ENCODE measurements at regions not wholly inside any gene's neighbourhood (a gene's known extent, or its start where the extent isn't known, plus 50 kb on each side); places are given as distances from the start of the nearest gene placed in this dataset.
"Not testable (repeated sequence)": the region's sequence is repeated elsewhere in the genome, so short reads cannot be mapped to it uniquely, and the experiment has no call there.

GRCh38 chr2:138221358-138221757 is 257.1 kb downstream of the HNMT start:
- DNase-seq (ENCODE audit: low spot score): no peak

GRCh38 chr2:138223319-138223718 is 259.0 kb downstream of the HNMT start:
- no peak for DNase-seq (ENCODE audit: low spot score)

GRCh38 chr2:138227195-138227594 is 262.9 kb downstream of the HNMT start:
- no peak for DNase-seq (ENCODE audit: low spot score)

GRCh38 chr2:138228101-138228500 is 263.8 kb downstream of the HNMT start:
- DNase-seq (ENCODE audit: low spot score): no peak

- no peak for DNase-seq (ENCODE audit: low spot score)
Measured at GRCh38 chr2:138234265-138234664, 267.3 kb upstream of the SPOPL start.

- DNase-seq (ENCODE audit: low spot score): no peak
Measured at GRCh38 chr2:138235041-138235440, 266.5 kb upstream of the SPOPL start.

GRCh38 chr2:138236142-138236541 is 265.4 kb upstream of the SPOPL start:
- DNase-seq (ENCODE audit: low spot score): no peak

- DNase-seq (ENCODE audit: low spot score): no peak
Measured at GRCh38 chr2:138237667-138238384, 263.7 kb upstream of the SPOPL start.

GRCh38 chr2:138238908-138239307 is 262.7 kb upstream of the SPOPL start:
- DNase-seq (ENCODE audit: low spot score): no peak

GRCh38 chr2:138239902-138240491 is 261.6 kb upstream of the SPOPL start:
- no peak for DNase-seq (ENCODE audit: low spot score)

GRCh38 chr2:138243372-138243771 is 258.2 kb upstream of the SPOPL start:
- DNase-seq (ENCODE audit: low spot score): no peak

- DNase-seq (ENCODE audit: low spot score): no peak
Measured at GRCh38 chr2:138244501-138244925, 257.1 kb upstream of the SPOPL start.

GRCh38 chr2:138245310-138245709 is 256.3 kb upstream of the SPOPL start:
- no peak for DNase-seq (ENCODE audit: low spot score)

- DNase-seq (ENCODE audit: low spot score): no peak
Measured at GRCh38 chr2:138247302-138247701, 254.3 kb upstream of the SPOPL start.

- DNase-seq (ENCODE audit: low spot score): no peak
Measured at GRCh38 chr2:138249207-138249606, 252.4 kb upstream of the SPOPL start.

- not testable (repeated sequence) for DNase-seq (ENCODE audit: low spot score)
Measured at GRCh38 chr2:138250843-138251320, 250.7 kb upstream of the SPOPL start.

- DNase-seq (ENCODE audit: low spot score): no peak
Measured at GRCh38 chr2:138252587-138252986, 249.0 kb upstream of the SPOPL start.

- no peak for DNase-seq (ENCODE audit: low spot score)
Measured at GRCh38 chr2:138255670-138256069, 245.9 kb upstream of the SPOPL start.

- no peak for DNase-seq (ENCODE audit: low spot score)
Measured at GRCh38 chr2:138267161-138267901, 234.2 kb upstream of the SPOPL start.

- DNase-seq (ENCODE audit: low spot score): no peak
Measured at GRCh38 chr2:138267902-138268254, 233.7 kb upstream of the SPOPL start.

GRCh38 chr2:138269765-138270164 is 231.8 kb upstream of the SPOPL start:
- DNase-seq (ENCODE audit: low spot score): no peak

GRCh38 chr2:138271467-138271866 is 230.1 kb upstream of the SPOPL start:
- no peak for DNase-seq (ENCODE audit: low spot score)

- DNase-seq (ENCODE audit: low spot score): no peak
Measured at GRCh38 chr2:138272524-138273195, 228.9 kb upstream of the SPOPL start.
